ENCODE measurements at regions not wholly inside any gene's neighbourhood (a gene's known extent, or its start where the extent isn't known, plus 50 kb on each side); places are given as distances from the start of the nearest gene placed in this dataset.
"Not testable (repeated sequence)": the region's sequence is repeated elsewhere in the genome, so short reads cannot be mapped to it uniquely, and the experiment has no call there.

GRCh38 chr1:221997012-221997411 lies 255.1 kb upstream of the DUSP10 start:
- DNase-seq (ENCODE audit: low read depth) = not testable (repeated sequence)

GRCh38 chr1:221994939-221995338 lies 253.1 kb upstream of the DUSP10 start:
- no peak for DNase-seq (ENCODE audit: low read depth)

- DNase-seq (ENCODE audit: low read depth) = no peak
Observed at GRCh38 chr1:221994274-221994698, 252.4 kb upstream of the DUSP10 start.

GRCh38 chr1:221993444-221993948 lies 251.6 kb upstream of the DUSP10 start:
- no peak for DNase-seq (ENCODE audit: low read depth)

GRCh38 chr1:221992427-221992826 lies 250.5 kb upstream of the DUSP10 start:
- DNase-seq (ENCODE audit: low read depth) = no peak

- DNase-seq (ENCODE audit: low read depth) = no peak
Observed at GRCh38 chr1:221991221-221991620, 249.3 kb upstream of the DUSP10 start.

GRCh38 chr1:221989741-221990140 lies 247.9 kb upstream of the DUSP10 start:
- DNase-seq (ENCODE audit: low read depth) = no peak

GRCh38 chr1:221988829-221989228 lies 246.9 kb upstream of the DUSP10 start:
- DNase-seq (ENCODE audit: low read depth) = no peak

- no peak for DNase-seq (ENCODE audit: low read depth)
Observed at GRCh38 chr1:221987860-221988520, 246.1 kb upstream of the DUSP10 start.

- no peak for DNase-seq (ENCODE audit: low read depth)
Observed at GRCh38 chr1:221983444-221983843, 241.6 kb upstream of the DUSP10 start.

GRCh38 chr1:221981461-221981860 lies 239.6 kb upstream of the DUSP10 start:
- no peak for DNase-seq (ENCODE audit: low read depth)

- no peak for DNase-seq (ENCODE audit: low read depth)
Observed at GRCh38 chr1:221979444-221980032, 237.6 kb upstream of the DUSP10 start.

- not testable (repeated sequence) for DNase-seq (ENCODE audit: low read depth)
Observed at GRCh38 chr1:221978631-221979334, 236.9 kb upstream of the DUSP10 start.

GRCh38 chr1:221973787-221974186 lies 231.9 kb upstream of the DUSP10 start:
- DNase-seq (ENCODE audit: low read depth) = not testable (repeated sequence)

- DNase-seq (ENCODE audit: low read depth) = no peak
Observed at GRCh38 chr1:221972276-221973235, 230.7 kb upstream of the DUSP10 start.

GRCh38 chr1:221971035-221971434 lies 229.1 kb upstream of the DUSP10 start:
- DNase-seq (ENCODE audit: low read depth) = not testable (repeated sequence)

GRCh38 chr1:221969298-221969858 lies 227.5 kb upstream of the DUSP10 start:
- DNase-seq (ENCODE audit: low read depth) = not testable (repeated sequence)

GRCh38 chr1:221967538-221967937 lies 225.6 kb upstream of the DUSP10 start:
- DNase-seq (ENCODE audit: low read depth) = not testable (repeated sequence)

GRCh38 chr1:221966888-221967287 lies 225.0 kb upstream of the DUSP10 start:
- DNase-seq (ENCODE audit: low read depth) = not testable (repeated sequence)

GRCh38 chr1:221965891-221966290 lies 224.0 kb upstream of the DUSP10 start:
- not testable (repeated sequence) for DNase-seq (ENCODE audit: low read depth)

GRCh38 chr1:221965252-221965651 lies 223.4 kb upstream of the DUSP10 start:
- DNase-seq (ENCODE audit: low read depth) = no peak
